ENCODE measurements at regions not wholly inside any gene's neighbourhood (a gene's known extent, or its start where the extent isn't known, plus 50 kb on each side); places are given as distances from the start of the nearest gene placed in this dataset.

- no peaks in the 10 kb centered on the region for H3K4me1 ChIP-seq (ENCODE audit: insufficient read depth, insufficient read length)
- no peak overlapping the region for H3K9ac ChIP-seq (ENCODE audit: insufficient read length, low read depth)
- H3K36me3 ChIP-seq (ENCODE audit: insufficient read depth, insufficient read length, low read length) = no peaks in the 10 kb centered on the region
- H3K9me3 ChIP-seq (ENCODE audit: insufficient read depth, low read length) = no peaks in the 10 kb centered on the region
- no peaks in the 10 kb centered on the region for H3K27me3 ChIP-seq (ENCODE audit: insufficient read depth, insufficient read length)
- TF ChIP-seq YY1 (IDR thresholded peaks at IDR 0.05; ENCODE audit: insufficient read depth, insufficient read length) (no peak), ZNF274 (IDR thresholded peaks at IDR 0.05; ENCODE audit: low read depth, low read length) (no peak), SUZ12 (IDR thresholded peaks at IDR 0.05; ENCODE audit: extremely low read depth, insufficient read depth, insufficient read length) (no peak)
- DNase-seq (ENCODE audit: low read depth, low spot score) = no peak
- H3K4me3 ChIP-seq (ENCODE audit: insufficient read length, low read depth) = no peak overlapping the region
These were observed 545.5 kb upstream of the TBX3 start for GRCh38 chr12:115229517-115229916.

GRCh38 chr12:115228434-115228833 is 544.5 kb upstream of the TBX3 start:
- H3K36me3 ChIP-seq (ENCODE audit: insufficient read depth, insufficient read length, low read length) = no peaks in the 10 kb centered on the region
- no peak overlapping the region for H3K4me3 ChIP-seq (ENCODE audit: insufficient read length, low read depth)
- no peak for DNase-seq (ENCODE audit: low read depth, low spot score)
- no peak overlapping the region for H3K9ac ChIP-seq (ENCODE audit: insufficient read length, low read depth)
- H3K27me3 ChIP-seq (ENCODE audit: insufficient read depth, insufficient read length) = no peaks in the 10 kb centered on the region
- no peaks in the 10 kb centered on the region for H3K4me1 ChIP-seq (ENCODE audit: insufficient read depth, insufficient read length)
- TF ChIP-seq SUZ12 (IDR thresholded peaks at IDR 0.05; ENCODE audit: extremely low read depth, insufficient read depth, insufficient read length) (no peak), YY1 (IDR thresholded peaks at IDR 0.05; ENCODE audit: insufficient read depth, insufficient read length) (no peak), ZNF274 (IDR thresholded peaks at IDR 0.05; ENCODE audit: low read depth, low read length) (no peak)
- no peaks in the 10 kb centered on the region for H3K9me3 ChIP-seq (ENCODE audit: insufficient read depth, low read length)

- no peaks in the 10 kb centered on the region for H3K9me3 ChIP-seq (ENCODE audit: insufficient read depth, low read length)
- no peaks in the 10 kb centered on the region for H3K36me3 ChIP-seq (ENCODE audit: insufficient read depth, insufficient read length, low read length)
- no peaks in the 10 kb centered on the region for H3K27me3 ChIP-seq (ENCODE audit: insufficient read depth, insufficient read length)
- no peak for DNase-seq (ENCODE audit: low read depth, low spot score)
- TF ChIP-seq YY1 (IDR thresholded peaks at IDR 0.05; ENCODE audit: insufficient read depth, insufficient read length) (no peak), SUZ12 (IDR thresholded peaks at IDR 0.05; ENCODE audit: extremely low read depth, insufficient read depth, insufficient read length) (no peak), ZNF274 (IDR thresholded peaks at IDR 0.05; ENCODE audit: low read depth, low read length) (no peak)
- no peak overlapping the region for H3K9ac ChIP-seq (ENCODE audit: insufficient read length, low read depth)
- H3K4me3 ChIP-seq (ENCODE audit: insufficient read length, low read depth) = no peak overlapping the region
- no peaks in the 10 kb centered on the region for H3K4me1 ChIP-seq (ENCODE audit: insufficient read depth, insufficient read length)
These were observed 543.2 kb upstream of the TBX3 start for GRCh38 chr12:115227137-115227615.

- no peak for TF ChIP-seq YY1 (IDR thresholded peaks at IDR 0.05; ENCODE audit: insufficient read depth, insufficient read length)
- no peak for TF ChIP-seq SUZ12 (IDR thresholded peaks at IDR 0.05; ENCODE audit: extremely low read depth, insufficient read depth, insufficient read length)
- TF ChIP-seq ZNF274 (IDR thresholded peaks at IDR 0.05; ENCODE audit: low read depth, low read length) = no peak
- Histone ChIP-seq H3K4me1 (ENCODE audit: insufficient read depth, insufficient read length) (no peaks in the 10 kb centered on the region), H3K9me3 (ENCODE audit: insufficient read depth, low read length) (no peaks in the 10 kb centered on the region), H3K36me3 (ENCODE audit: insufficient read depth, insufficient read length, low read length) (no peaks in the 10 kb centered on the region), H3K9ac (ENCODE audit: insufficient read length, low read depth) (no peak overlapping the region), H3K27me3 (ENCODE audit: insufficient read depth, insufficient read length) (no peaks in the 10 kb centered on the region), H3K4me3 (ENCODE audit: insufficient read length, low read depth) (no peak overlapping the region)
- no peak for DNase-seq (ENCODE audit: low read depth, low spot score)
These were observed 541.9 kb upstream of the TBX3 start for GRCh38 chr12:115225845-115226244.

- no peaks in the 10 kb centered on the region for H3K36me3 ChIP-seq (ENCODE audit: insufficient read depth, insufficient read length, low read length)
- H3K4me1 ChIP-seq (ENCODE audit: insufficient read depth, insufficient read length) = no peaks in the 10 kb centered on the region
- no peaks in the 10 kb centered on the region for H3K9me3 ChIP-seq (ENCODE audit: insufficient read depth, low read length)
- DNase-seq (ENCODE audit: low read depth, low spot score) = no peak
- H3K27me3 ChIP-seq (ENCODE audit: insufficient read depth, insufficient read length) = no peaks in the 10 kb centered on the region
- H3K9ac ChIP-seq (ENCODE audit: insufficient read length, low read depth) = no peak overlapping the region
- no peak for TF ChIP-seq SUZ12 (IDR thresholded peaks at IDR 0.05; ENCODE audit: extremely low read depth, insufficient read depth, insufficient read length)
- no peak for TF ChIP-seq ZNF274 (IDR thresholded peaks at IDR 0.05; ENCODE audit: low read depth, low read length)
- TF ChIP-seq YY1 (IDR thresholded peaks at IDR 0.05; ENCODE audit: insufficient read depth, insufficient read length) = no peak
- no peak overlapping the region for H3K4me3 ChIP-seq (ENCODE audit: insufficient read length, low read depth)
These were observed 540.0 kb upstream of the TBX3 start for GRCh38 chr12:115223991-115224390.

- no peaks in the 10 kb centered on the region for H3K4me1 ChIP-seq (ENCODE audit: insufficient read depth, insufficient read length)
- no peak overlapping the region for H3K9ac ChIP-seq (ENCODE audit: insufficient read length, low read depth)
- DNase-seq (ENCODE audit: low read depth, low spot score) = no peak
- H3K27me3 ChIP-seq (ENCODE audit: insufficient read depth, insufficient read length) = no peaks in the 10 kb centered on the region
- H3K9me3 ChIP-seq (ENCODE audit: insufficient read depth, low read length) = no peaks in the 10 kb centered on the region
- H3K36me3 ChIP-seq (ENCODE audit: insufficient read depth, insufficient read length, low read length) = no peaks in the 10 kb centered on the region
- no peak overlapping the region for H3K4me3 ChIP-seq (ENCODE audit: insufficient read length, low read depth)
- TF ChIP-seq SUZ12 (IDR thresholded peaks at IDR 0.05; ENCODE audit: extremely low read depth, insufficient read depth, insufficient read length) (no peak), YY1 (IDR thresholded peaks at IDR 0.05; ENCODE audit: insufficient read depth, insufficient read length) (no peak), ZNF274 (IDR thresholded peaks at IDR 0.05; ENCODE audit: low read depth, low read length) (no peak)
These were observed 539.3 kb upstream of the TBX3 start for GRCh38 chr12:115223322-115223721.

DNA sequence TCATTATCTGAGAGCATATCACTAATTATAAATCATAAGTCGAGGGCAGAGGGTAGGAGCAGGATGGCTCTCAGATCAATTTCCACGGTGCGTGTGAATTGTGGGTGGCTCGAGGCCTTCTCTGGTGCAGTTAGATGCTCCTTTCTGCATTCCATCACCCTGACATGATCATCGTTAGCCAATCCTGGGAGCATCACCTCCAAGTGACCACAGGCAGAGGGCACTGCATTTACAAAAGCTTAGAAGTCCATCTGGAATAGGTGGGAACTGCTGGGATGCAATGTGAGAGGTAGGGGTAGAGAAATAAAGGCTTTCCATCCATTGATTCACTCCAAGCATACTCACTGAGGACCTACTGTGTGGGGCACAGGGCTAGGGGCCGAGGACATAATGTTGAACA is 538.2 kb upstream of the TBX3 start:
- H3K4me3 ChIP-seq (ENCODE audit: insufficient read length, low read depth) = no peak overlapping the region

More for the DNA sequence above, 538.2 kb upstream of the TBX3 start:
- Histone ChIP-seq H3K9ac (ENCODE audit: insufficient read length, low read depth) (no peak overlapping the region), H3K36me3 (ENCODE audit: insufficient read depth, insufficient read length, low read length) (no peaks in the 10 kb centered on the region), H3K4me1 (ENCODE audit: insufficient read depth, insufficient read length) (no peaks in the 10 kb centered on the region), H3K27me3 (ENCODE audit: insufficient read depth, insufficient read length) (no peaks in the 10 kb centered on the region), H3K9me3 (ENCODE audit: insufficient read depth, low read length) (no peaks in the 10 kb centered on the region)
- TF ChIP-seq ZNF274 (IDR thresholded peaks at IDR 0.05; ENCODE audit: low read depth, low read length) = no peak
- TF ChIP-seq SUZ12 (IDR thresholded peaks at IDR 0.05; ENCODE audit: extremely low read depth, insufficient read depth, insufficient read length) = no peak
- no peak for DNase-seq (ENCODE audit: low read depth, low spot score)

Measured in NT2/D1 (cell line).